T-helper 2 cell (primary cell): ENCODE measurements at regions not wholly inside any gene's neighbourhood (a gene's known extent, or its start where the extent isn't known, plus 50 kb on each side); places are given as distances from the start of the nearest gene placed in this dataset.
"Not testable (repeated sequence)": the region's sequence is repeated elsewhere in the genome, so short reads cannot be mapped to it uniquely, and the experiment has no call there.

ENCODE experiments used
- DNase-seq, 5 experiments: peaks; one replicate each; pipeline versions ENCODE4 v3.0.0 to v3.0.0-alpha.2; 2012 to 2022

- DNase-seq: no peak
Observed at GRCh38 chr18:66440433-66440832, 163.5 kb downstream of the CDH19 start.

GRCh38 chr18:66439670-66440069, 164.2 kb downstream of the CDH19 start:
- no peak for DNase-seq

GRCh38 chr18:66438711-66439536, 165.0 kb downstream of the CDH19 start:
- no peak for DNase-seq

- no peak for DNase-seq
Observed at GRCh38 chr18:66432636-66433035, 171.3 kb downstream of the CDH19 start.

- DNase-seq: no peak
Observed at GRCh38 chr18:66428795-66429194, 175.1 kb downstream of the CDH19 start.

GRCh38 chr18:66419400-66419799, 184.5 kb downstream of the CDH19 start:
- no peak for DNase-seq

GRCh38 chr18:66410692-66411091, 193.2 kb downstream of the CDH19 start:
- no peak for DNase-seq

GRCh38 chr18:66395671-66396218, 208.1 kb downstream of the CDH19 start:
- peak in 1 of 5 experiments; percentile 4 for DNase-seq

GRCh38 chr18:66393463-66393862, 210.4 kb downstream of the CDH19 start:
- DNase-seq: no peak

GRCh38 chr18:66377291-66377690, 226.6 kb downstream of the CDH19 start:
- DNase-seq: no peak

- not testable (repeated sequence) for DNase-seq
Observed at GRCh38 chr18:66375391-66375790, 228.5 kb downstream of the CDH19 start.

- DNase-seq: no peak
Observed at GRCh38 chr18:66346833-66347588, 256.9 kb downstream of the CDH19 start.

GRCh38 chr18:66344227-66344626, 259.7 kb downstream of the CDH19 start:
- no peak for DNase-seq

- DNase-seq: no peak
Observed at GRCh38 chr18:66342577-66342976, 261.3 kb downstream of the CDH19 start.

- no peak for DNase-seq
Observed at GRCh38 chr18:66334534-66334933, 269.4 kb downstream of the CDH19 start.

GRCh38 chr18:66329716-66330115, 274.2 kb downstream of the CDH19 start:
- no peak for DNase-seq

GRCh38 chr18:66328296-66328878, 275.5 kb downstream of the CDH19 start:
- DNase-seq: no peak

- DNase-seq: no peak
Observed at GRCh38 chr18:66325251-66325650, 278.6 kb downstream of the CDH19 start.

GRCh38 chr18:66324616-66325015, 279.3 kb downstream of the CDH19 start:
- DNase-seq: no peak

GRCh38 chr18:66317243-66318090, 286.4 kb downstream of the CDH19 start:
- no peak for DNase-seq

GRCh38 chr18:66316701-66317100, 287.2 kb downstream of the CDH19 start:
- no peak for DNase-seq

- no peak for DNase-seq
Observed at GRCh38 chr18:66300141-66300540, 303.7 kb downstream of the CDH19 start.
